GM12801 (cell line): ENCODE measurements at regions not wholly inside any gene's neighbourhood (a gene's known extent, or its start where the extent isn't known, plus 50 kb on each side); places are given as distances from the start of the nearest gene placed in this dataset.

Experiments used
- TF ChIP-seq, protein P1 (sequence below): IDR thresholded peaks from one replicate; pipeline ENCODE4 v1.5.1; 2011; ENCODE audit warnings: control low read depth; ENCODE audit not compliant: insufficient read length; ENCODE audit errors: extremely low read depth

DNA sequence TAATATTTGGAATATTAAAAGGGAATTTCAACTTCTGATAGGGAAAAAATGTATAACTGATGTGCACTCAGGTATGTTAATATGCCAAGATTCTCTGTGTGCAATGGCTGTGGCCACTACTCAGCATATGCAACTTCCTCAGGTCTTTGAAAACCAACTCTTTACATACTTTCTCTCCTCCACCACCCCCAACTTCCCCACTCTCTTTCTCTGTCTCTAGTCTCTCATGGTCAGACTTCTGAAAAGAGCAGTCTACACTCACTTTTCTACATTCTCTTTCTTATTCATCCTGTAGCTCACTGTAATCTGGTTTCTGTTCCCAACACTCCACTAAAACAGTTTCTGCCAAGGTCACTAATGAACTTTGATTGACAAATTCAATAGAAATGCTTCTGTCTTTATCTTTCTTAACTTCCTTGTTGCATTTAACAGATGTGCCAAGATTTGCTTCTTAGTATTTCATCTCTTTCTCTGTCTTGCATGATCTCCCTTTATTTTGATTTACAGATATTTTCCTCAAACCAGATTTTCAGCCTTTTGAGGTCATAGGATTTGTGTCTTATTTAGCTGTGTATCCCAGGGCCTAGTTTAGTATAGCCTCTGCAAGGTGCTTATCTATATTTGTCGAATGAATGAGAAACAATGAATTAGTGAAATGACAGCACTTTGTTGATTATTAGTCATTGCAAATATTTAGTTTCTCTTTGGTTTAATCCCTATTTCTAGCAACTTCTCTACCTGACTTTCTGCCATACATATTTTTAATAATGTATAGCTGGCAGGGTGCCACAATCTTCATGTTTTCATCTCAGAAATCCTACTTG, 168.9 kb downstream of the LMO4 start:
- TF ChIP-seq, protein P1, sequence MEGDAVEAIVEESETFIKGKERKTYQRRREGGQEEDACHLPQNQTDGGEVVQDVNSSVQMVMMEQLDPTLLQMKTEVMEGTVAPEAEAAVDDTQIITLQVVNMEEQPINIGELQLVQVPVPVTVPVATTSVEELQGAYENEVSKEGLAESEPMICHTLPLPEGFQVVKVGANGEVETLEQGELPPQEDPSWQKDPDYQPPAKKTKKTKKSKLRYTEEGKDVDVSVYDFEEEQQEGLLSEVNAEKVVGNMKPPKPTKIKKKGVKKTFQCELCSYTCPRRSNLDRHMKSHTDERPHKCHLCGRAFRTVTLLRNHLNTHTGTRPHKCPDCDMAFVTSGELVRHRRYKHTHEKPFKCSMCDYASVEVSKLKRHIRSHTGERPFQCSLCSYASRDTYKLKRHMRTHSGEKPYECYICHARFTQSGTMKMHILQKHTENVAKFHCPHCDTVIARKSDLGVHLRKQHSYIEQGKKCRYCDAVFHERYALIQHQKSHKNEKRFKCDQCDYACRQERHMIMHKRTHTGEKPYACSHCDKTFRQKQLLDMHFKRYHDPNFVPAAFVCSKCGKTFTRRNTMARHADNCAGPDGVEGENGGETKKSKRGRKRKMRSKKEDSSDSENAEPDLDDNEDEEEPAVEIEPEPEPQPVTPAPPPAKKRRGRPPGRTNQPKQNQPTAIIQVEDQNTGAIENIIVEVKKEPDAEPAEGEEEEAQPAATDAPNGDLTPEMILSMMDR: no peak

- TF ChIP-seq, protein P1: no peak
Observed at GRCh38 chr1:87501738-87502137, 173.1 kb downstream of the LMO4 start.

GRCh38 chr1:87505391-87505983, 176.8 kb downstream of the LMO4 start:
- TF ChIP-seq, protein P1: no peak

DNA sequence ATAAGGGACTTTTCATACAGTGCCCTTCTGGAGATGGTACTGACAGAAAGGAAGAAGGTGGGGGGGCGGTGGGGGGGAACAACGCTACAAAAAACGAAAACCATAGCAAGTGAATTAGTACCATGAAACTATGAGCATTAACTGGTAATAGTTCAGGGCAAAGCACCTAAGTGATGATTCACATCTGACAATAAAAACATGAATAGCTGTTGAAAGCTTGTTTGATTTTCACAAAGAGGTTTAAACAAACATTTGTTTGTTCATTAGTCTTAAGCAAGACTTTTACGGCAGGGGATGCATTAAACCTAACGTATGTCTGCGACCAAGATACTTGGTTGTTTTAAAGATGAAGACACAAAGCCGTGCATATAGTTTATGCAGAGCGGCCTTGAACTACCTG, 177.5 kb downstream of the LMO4 start:
- TF ChIP-seq, protein P1: no peak

- TF ChIP-seq, protein P1: no peak
Observed at GRCh38 chr1:87508247-87508787, 179.6 kb downstream of the LMO4 start.

DNA sequence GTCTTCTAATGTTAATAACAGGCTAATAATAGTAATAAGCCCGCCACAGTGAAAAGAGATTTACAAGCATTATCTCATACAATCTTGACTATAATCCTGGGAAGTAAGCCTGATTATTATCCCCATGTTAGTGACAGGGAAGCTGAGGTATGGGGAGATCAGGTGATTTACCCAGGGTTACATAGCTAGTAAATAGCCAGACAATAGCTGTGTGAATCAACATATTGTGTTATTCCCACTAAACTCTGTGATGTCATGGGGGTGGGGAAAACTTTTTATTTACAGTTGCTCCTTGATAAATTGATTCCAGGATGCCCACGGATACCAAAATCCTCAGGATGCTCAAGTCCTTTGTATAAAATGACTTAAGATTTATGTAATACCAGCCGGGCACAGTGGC, 181.9 kb downstream of the LMO4 start:
- TF ChIP-seq, protein P1: no peak

GRCh38 chr1:87511449-87511848, 182.8 kb downstream of the LMO4 start:
- TF ChIP-seq, protein P1: no peak
